ENCODE measurements at regions not wholly inside any gene's neighbourhood (a gene's known extent, or its start where the extent isn't known, plus 50 kb on each side); places are given as distances from the start of the nearest gene placed in this dataset.

GRCh38 chr5:159833088-159833487 lies 83.2 kb upstream of the ADRA1B start:
- no peak for DNase-seq

DNA sequence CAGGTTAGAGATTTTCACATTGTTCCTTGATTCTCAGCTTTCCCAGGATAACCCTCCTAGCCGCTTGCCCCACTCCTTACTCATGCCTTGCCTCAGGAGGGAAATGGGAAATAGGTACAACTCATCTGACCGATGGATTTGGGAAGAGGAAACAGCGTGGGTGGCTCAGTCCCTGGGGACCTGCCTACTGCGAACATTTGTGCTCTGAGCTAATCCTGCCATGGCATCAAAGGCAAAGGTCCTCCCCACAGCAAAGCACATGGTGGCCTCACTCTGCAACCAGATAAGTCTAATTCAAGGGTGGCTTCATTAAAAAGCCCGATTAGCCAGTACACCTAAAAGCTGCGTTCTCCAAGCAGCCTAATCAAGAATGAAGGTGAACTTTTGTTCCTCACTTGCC lies 82.4 kb upstream of the ADRA1B start:
- DNase-seq = no peak

DNA sequence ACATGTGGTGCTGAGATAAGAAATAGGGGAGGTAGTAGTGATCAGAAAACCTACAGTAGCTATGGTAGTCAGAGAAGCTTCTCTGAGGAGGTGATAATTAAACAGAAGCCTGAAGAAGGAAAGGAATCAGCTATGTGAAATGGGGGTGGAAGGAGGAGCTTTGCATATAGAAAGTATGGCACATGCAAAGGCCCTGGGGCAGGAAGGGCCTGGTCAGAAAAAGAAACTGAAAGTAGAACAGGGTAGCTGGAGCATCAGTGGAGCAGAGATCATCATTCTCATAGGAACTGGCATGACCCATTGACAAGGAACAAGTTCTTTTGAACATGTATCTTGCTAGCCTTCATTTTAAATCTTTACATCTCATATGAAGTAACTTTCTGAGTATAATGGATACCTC lies 80.7 kb upstream of the ADRA1B start:
- no peak for DNase-seq

GRCh38 chr5:159836691-159837090 lies 79.6 kb upstream of the ADRA1B start:
- no peak for DNase-seq

DNA sequence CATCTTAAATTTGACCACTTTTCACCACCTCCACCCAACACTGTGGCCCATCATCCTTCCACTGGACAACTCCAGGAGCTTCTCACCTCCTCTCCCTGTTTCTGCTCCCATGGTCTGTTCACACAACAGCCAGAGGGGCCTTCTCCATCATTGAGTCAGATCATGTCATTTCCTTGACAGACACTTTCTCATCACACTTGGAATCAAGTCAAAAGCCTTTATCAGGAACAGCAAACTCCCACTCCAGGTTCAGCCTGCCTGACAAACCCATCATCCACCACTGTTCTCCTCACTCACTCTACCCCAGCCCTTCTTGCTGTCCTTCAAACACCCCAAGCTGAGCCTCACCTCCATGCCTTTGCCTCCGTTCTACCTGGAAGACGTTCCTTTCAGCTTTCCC lies 78.4 kb upstream of the ADRA1B start:
- no peak for DNase-seq

- DNase-seq = no peak
Observed at GRCh38 chr5:159838551-159839222, 77.6 kb upstream of the ADRA1B start.

DNA sequence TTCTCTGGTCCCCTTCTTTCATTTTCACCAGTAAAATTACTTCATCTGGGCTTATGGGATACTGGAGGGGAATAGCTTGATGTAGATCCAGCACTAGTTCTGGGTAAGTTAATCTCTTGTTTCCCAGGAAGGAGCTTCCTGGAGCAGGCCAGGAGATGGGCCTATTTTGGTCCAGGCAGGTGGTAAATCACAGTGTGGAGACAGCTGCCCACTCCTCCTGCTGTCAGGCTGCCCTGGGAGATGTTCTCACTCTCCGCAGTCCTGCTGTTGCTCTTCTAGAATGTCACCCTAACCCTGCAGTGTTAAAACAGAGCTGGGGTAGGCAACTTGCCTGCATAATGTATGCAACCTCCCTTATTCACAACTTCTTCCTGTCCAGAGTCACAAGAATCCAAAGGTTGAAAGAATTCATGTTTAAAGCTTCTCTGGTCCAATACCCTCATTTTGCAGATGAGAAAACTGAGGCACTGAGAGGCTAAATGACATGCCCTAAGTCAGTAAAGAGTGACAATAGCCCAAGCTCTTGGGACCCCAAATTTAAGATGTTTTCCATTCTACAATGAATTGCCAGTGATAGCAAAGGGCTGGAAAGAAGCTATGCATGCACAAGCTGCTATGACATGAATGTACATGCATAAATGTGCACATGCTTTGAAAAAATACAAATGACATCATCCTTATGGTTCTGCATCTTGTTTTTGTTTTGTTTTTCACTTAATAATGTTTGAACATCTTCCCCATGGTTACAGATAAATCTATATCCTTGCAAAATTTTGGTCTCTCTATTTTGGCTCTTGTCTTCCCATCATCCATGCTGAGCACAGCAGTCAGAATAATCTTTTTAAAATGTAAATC lies 71.8 kb upstream of the ADRA1B start:
- no peak for DNase-seq

DNA sequence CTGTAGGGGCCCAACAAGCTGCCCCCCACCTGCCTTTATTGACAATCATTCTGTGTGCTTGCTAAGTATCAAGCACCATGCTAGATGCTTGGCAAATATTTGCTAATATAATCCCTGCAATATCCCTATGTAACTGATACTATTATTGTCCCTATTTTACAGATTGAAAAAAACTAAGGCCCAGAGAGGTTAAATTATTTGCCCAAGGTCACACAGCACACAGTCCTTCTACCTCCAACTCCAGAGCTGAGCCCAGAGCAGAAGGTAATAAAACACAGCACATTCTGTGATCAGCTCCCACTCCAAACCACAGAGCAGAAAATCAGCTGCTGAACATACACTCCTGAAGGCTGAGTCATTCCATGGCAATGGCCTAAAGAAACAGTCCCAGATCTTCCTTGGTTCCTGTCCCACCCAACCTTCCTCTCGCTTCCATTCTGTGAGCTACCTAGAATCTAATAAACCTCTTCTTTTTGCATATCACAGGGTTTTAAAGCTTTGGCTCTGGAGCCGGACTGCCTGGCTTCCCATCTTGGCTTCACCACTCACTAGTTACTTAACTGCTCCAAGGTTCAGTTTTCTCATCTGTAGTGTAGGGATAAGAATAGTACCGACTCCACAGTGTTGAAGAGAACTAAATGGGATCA lies 66.7 kb upstream of the ADRA1B start:
- DNase-seq = peak; percentile 82

DNA sequence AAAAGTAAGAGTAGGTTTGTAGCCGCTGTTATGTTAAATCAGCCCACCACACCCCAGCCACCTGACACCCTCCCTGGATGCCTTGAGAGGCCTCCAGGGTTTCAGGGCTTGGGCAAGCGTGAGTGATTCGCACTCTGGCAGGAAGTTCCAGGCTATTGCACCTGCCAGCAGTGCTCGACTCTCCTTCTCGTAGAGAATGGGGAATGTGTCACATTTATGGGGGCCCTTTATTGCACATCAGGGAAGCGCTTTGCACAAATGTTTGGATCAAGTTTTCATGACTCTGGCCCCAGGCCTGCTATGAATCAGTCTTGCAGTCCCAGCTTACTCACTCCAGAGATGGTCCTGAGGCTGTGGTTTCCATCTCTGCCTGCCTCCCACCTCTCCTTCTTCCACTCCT lies 66.1 kb upstream of the ADRA1B start:
- peak; percentile 75 for DNase-seq

- DNase-seq = no peak
Observed at GRCh38 chr5:159851053-159851452, 65.2 kb upstream of the ADRA1B start.

- peak; percentile 29 for DNase-seq
Observed at GRCh38 chr5:159854916-159855315, 61.4 kb upstream of the ADRA1B start.

- no peak for DNase-seq
Observed at GRCh38 chr5:159855476-159856191, 60.6 kb upstream of the ADRA1B start.

- DNase-seq = no peak
Observed at GRCh38 chr5:159858871-159859270, 57.4 kb upstream of the ADRA1B start.

- no peak for DNase-seq
Observed at GRCh38 chr5:159861086-159861485, 55.2 kb upstream of the ADRA1B start.

GRCh38 chr5:159864885-159865691 lies 51.2 kb upstream of the ADRA1B start:
- peak; percentile 29 for DNase-seq

- no peak for DNase-seq
Observed at GRCh38 chr5:159866093-159866492, 50.2 kb upstream of the ADRA1B start.

Measured in HCEC 1CT (cell line).